Hepatic stellate cell (primary cell): ENCODE measurements at regions not wholly inside any gene's neighbourhood (a gene's known extent, or its start where the extent isn't known, plus 50 kb on each side); places are given as distances from the start of the nearest gene placed in this dataset.

Source experiments
- DNase-seq: peaks from one replicate; pipeline ENCODE4 v3.0.0; 2011; ENCODE audit warnings: low spot score

- DNase-seq, result no peak
Observed at GRCh38 chr12:92300777-92301176, 155.1 kb upstream of the BTG1 start.

DNA sequence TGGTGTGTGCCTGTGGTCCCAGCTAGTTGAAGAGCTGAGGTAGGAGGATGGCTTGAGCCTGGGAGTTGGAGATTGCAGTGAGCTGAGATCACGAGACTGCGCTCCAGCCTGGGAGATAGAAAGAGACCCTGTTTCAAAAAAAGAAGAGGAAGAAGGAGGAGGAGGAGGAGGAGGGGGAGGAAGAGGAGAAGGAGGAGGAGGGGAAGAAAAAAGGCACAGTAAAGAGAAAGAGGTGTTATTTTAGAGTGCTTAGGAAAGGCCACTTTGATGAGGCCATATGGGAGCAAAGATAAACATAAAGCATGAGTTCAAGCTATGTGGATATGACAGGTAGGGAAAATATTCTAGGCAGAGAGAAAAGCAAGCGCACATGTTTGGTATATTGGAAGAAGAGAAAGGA, 154.1 kb upstream of the BTG1 start:
- DNase-seq, result no peak

GRCh38 chr12:92299344-92299743, 153.7 kb upstream of the BTG1 start:
- no peak for DNase-seq

GRCh38 chr12:92297932-92298696, 152.5 kb upstream of the BTG1 start:
- DNase-seq, result peak; percentile 34

GRCh38 chr12:92297405-92297804, 151.8 kb upstream of the BTG1 start:
- DNase-seq, result no peak

DNA sequence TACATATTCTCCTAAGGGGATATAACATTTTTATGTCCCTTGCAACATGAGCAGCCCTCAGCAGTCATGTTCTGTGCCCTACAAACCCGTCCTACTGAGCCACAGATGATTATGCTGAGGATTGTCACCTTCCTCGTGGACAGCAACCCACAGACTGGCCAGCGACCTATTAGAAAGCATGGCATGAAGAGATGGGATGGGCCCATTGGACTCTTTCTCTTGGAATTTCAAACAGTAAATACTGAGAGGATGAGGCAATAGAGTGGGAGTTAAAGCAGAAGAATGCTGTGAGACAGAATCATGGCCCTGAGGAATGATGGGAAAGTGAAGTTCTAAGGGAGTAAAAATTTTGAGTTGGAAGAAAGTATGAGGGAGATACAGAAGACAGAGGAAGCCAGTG, 149.9 kb upstream of the BTG1 start:
- peak; percentile 42 for DNase-seq

DNA sequence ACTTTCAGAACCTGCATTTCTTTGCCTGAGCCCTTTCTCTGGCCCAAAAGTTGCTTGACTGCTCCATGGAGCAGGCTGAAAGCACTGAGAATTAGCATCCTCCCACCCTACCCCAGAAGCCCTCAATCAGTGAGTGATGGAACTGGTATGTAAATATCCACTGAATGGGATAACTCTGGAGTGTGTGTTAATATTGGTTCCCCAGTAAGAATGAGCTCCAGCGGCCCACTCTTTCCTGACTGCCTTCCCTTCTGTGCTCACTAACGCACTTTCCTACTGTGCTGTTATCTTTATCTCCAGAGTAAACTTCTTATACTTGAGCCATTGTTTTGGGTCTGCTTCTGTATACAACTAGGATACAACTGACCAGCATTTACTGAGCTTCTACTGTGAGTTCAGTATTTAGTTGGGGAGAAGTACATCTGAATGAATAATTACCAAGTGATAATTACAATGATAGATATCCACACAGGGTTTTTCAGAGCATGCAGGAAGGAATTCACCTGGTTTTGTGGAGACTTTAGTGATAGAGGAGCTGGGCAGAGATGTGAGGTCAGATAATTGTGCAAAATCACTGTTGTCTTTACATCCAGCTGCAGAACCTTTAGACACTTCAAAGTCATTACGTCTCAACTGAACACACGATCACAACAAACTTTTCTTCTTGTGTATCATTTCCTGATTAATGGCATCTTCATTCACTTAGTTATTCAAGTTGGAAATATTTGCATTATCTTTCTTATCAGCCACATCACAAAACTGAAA, 149.2 kb upstream of the BTG1 start:
- DNase-seq, result peak; percentile 33

DNA sequence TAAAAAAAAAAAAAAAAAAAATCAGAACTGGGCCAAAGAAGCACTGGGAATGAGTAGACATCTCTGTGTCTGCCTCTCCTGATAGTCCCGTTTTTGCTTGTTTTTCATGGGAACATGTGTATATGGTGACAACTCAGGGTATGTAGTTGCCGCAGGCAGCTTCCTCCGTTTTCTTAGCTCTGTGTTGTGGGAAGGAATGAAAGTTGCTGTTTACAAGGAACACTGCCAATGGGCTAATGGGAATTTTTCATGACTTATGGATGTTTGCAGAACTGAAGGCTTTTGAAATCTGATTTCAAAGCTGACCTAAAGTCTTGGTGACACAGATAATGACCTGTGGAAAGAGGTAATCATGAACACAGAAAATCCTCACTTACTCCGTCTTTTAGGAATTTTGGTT, 146.4 kb upstream of the BTG1 start:
- DNase-seq, result no peak

- no peak for DNase-seq
Observed at GRCh38 chr12:92290886-92291285, 145.2 kb upstream of the BTG1 start.

- peak; percentile 47 for DNase-seq
Observed at GRCh38 chr12:92290350-92290695, 144.7 kb upstream of the BTG1 start.

- peak; percentile 52 for DNase-seq
Observed at GRCh38 chr12:92289629-92290349, 144.1 kb upstream of the BTG1 start.

DNA sequence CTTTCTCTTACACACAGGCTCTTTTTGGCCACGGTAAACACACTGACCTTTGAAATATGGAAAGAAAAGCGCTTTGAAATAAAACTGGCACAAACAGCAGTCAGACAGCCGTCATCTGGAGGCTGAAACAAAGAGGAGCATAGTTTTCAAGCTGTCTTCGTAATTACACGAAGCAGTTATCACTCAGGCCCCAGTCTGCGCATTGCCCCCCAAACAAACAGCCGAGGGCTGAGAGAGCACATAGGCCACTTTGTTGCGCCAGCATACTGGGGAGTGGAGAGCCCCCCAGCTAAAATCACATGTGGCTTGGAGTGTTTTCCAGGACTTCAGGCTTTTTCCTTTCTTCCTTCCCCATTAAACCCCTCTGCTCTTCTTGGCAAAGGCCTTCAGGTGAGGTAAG, 142.9 kb upstream of the BTG1 start:
- DNase-seq, result no peak

DNA sequence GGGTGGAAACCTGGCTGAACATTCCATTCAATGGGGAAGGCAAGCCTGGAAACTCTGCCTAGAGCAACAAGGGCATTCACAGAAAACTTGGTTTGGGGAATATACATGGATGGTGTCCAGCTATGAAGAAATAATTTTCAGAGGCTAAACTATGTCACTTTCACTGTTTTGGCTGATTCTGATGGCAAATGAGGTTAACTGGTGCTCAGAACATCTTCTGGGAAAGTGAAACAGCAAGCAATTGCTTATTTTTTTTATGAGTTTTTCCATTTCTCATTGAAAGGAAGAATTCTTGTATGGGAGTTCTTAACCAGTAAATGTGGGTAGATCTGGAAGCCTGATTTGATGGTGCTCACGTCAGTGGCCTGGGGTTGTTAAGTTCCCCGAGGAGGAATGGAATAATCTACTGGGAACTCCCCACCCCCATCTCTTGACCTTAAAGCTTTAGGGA, 132.8 kb upstream of the BTG1 start:
- DNase-seq, result no peak

DNA sequence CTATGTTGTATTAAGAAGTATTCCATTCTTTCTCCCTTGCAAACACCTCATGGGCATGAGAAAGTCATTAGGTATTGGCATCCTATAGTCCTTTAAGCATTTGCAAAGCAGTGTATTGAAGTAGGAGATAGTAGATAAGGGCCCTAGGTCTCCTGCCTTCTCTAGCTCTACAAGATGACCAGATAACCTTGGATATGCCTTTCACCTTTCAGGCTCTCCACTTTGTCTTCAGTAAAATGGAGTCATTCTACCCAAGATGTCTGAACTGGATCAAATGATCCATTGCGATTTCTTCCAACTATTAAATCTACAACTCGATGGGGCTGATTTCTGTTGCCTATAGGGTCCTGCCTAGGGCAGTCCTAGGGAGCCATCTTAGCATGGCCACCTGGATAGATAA, 132.1 kb upstream of the BTG1 start:
- no peak for DNase-seq

- DNase-seq, result no peak
Observed at GRCh38 chr12:92276276-92276675, 130.6 kb upstream of the BTG1 start.

- DNase-seq, result no peak
Observed at GRCh38 chr12:92275443-92276154, 130.0 kb upstream of the BTG1 start.

DNA sequence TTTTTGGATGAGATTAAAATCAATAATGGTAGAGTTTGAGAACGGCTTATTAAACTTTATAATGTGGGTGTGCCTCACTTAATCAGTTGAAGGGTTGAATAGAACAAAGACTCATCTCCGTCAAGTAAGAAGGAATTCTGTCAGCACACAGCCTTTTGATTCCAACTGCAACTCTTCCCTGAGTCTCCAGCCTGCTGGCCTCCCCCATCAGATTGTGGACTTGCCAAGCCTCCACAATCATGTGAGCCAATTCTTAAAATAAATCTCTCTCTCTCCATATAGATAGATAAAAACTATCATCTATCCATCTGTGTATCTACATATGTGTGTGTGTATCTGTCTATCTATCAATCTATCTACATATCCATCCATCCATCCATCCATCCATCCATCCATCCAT, 127.4 kb upstream of the BTG1 start:
- no peak for DNase-seq

GRCh38 chr12:92272061-92272964, 126.7 kb upstream of the BTG1 start:
- no peak for DNase-seq

GRCh38 chr12:92271341-92271740, 125.7 kb upstream of the BTG1 start:
- no peak for DNase-seq

- DNase-seq, result no peak
Observed at GRCh38 chr12:92270521-92270920, 124.9 kb upstream of the BTG1 start.

DNA sequence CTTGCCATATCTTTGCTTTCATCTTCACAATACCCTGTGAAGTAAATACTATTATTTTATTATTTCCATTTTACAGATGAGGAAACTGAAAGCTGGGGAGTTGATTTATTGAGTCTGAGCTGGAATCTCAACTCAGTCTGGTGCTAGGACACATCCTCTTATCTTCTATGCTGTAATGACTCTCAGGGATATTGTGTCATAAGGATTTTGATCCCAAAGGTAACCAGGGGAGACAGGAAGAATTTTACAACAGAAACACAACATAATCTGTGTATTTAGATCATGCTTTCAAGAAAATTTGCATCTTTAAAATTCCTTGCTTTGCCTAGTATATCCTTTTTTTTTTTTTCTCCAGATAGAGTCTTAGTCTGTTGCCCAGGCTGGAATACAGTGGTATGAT, 123.3 kb upstream of the BTG1 start:
- no peak for DNase-seq
